SU-DHL-6 (cell line): ENCODE measurements at regions not wholly inside any gene's neighbourhood (a gene's known extent, or its start where the extent isn't known, plus 50 kb on each side); places are given as distances from the start of the nearest gene placed in this dataset.

Source experiments
- H2AFZ ChIP-seq: fragments of 200-600 bp; sonication (generic); 2 replicates; pipeline ENCODE4 v1.6.1; 2014; ENCODE audit warnings: low read depth, mild to moderate bottlenecking, moderate library complexity, mixed read lengths, antibody characterized with exemption, low read length; ENCODE audit not compliant: severe bottlenecking
- H3F3A ChIP-seq: fragments of 200-600 bp; shearing (Covaris generic); 2 replicates; pipeline ENCODE4 v1.6.0; 2016; ENCODE audit warnings: antibody characterized with exemption, mild to moderate bottlenecking; ENCODE audit not compliant: insufficient read depth
- H3K27ac ChIP-seq: fragments of 200-600 bp; sonication (generic); 2 replicates; pipeline ENCODE4 v1.5.1; 2016; ENCODE audit warnings: low read depth, mild to moderate bottlenecking, low read length, moderate library complexity, mixed read lengths
- H3K27me3 ChIP-seq: fragments of 200-600 bp; sonication (generic), shearing (Covaris generic); 2 replicates; pipeline ENCODE4 v1.6.0; 2014; ENCODE audit warnings: mild to moderate bottlenecking, low read length
- H3K36me3 ChIP-seq: fragments of 200-600 bp; sonication (generic); 2 replicates; pipeline ENCODE4 v1.6.1; 2014; ENCODE audit warnings: mild to moderate bottlenecking, low read length, mixed read lengths
- H3K4me2 ChIP-seq: fragments of 300-600, 200-600 bp; shearing (Covaris generic), sonication (generic); 2 replicates; pipeline ENCODE4 v1.6.0; 2014; ENCODE audit warnings: low read length, low read depth, mild to moderate bottlenecking; ENCODE audit not compliant: poor library complexity, severe bottlenecking
- H3K4me3 ChIP-seq: fragments of 200-600 bp; sonication (generic); 2 replicates; pipeline ENCODE4 v1.5.1; 2014; ENCODE audit warnings: antibody characterized with exemption, low read length, mild to moderate bottlenecking, mixed read lengths; ENCODE audit not compliant: insufficient read depth, poor library complexity, severe bottlenecking
- H3K79me2 ChIP-seq: fragments of 200-600 bp; sonication (generic); 2 replicates; pipeline ENCODE4 v1.6.1; 2014; ENCODE audit warnings: mild to moderate bottlenecking, low read length, moderate library complexity; ENCODE audit not compliant: insufficient read depth
- H3K9ac ChIP-seq: fragments of 200-600 bp; sonication (generic); 2 replicates; pipeline ENCODE4 v1.7.0; 2014; ENCODE audit warnings: mild to moderate bottlenecking, low read length
- H3K9me2 ChIP-seq: fragments of 200-600 bp; sonication (generic); replicated peaks from 2 replicates; pipeline ENCODE4 v1.6.1; 2014; ENCODE audit warnings: low read length; ENCODE audit not compliant: insufficient read depth
- H3K9me3 ChIP-seq: fragments of 200-600 bp; sonication (generic); 2 replicates; pipeline ENCODE4 v1.6.1; 2014; ENCODE audit warnings: low read length, mixed read lengths; ENCODE audit not compliant: insufficient read depth
- H4K20me1 ChIP-seq: fragments of 200-600 bp; sonication (generic); 2 replicates; pipeline ENCODE4 v1.6.1; 2014; ENCODE audit warnings: low read depth, mild to moderate bottlenecking, antibody characterized with exemption, low read length, moderate library complexity, mixed read lengths
- EZH2phosphoT487 ChIP-seq: fragments of 200-600 bp; sonication (generic), shearing (Covaris generic); conservative IDR thresholded peaks from 2 replicates; pipeline ENCODE4 v1.6.1; 2018; ENCODE audit warnings: mild to moderate bottlenecking, antibody characterized with exemption, low read length, moderate library complexity, mixed read lengths
- TF ChIP-seq, protein P1 (sequence below): fragments of 200-600 bp; sonication (generic); IDR thresholded peaks from one replicate; pipeline ENCODE4 v1.5.1; 2017; ENCODE audit warnings: antibody characterized with exemption, mild to moderate bottlenecking, low read length, moderate library complexity; ENCODE audit not compliant: insufficient read depth, poor library complexity, severe bottlenecking

DNA sequence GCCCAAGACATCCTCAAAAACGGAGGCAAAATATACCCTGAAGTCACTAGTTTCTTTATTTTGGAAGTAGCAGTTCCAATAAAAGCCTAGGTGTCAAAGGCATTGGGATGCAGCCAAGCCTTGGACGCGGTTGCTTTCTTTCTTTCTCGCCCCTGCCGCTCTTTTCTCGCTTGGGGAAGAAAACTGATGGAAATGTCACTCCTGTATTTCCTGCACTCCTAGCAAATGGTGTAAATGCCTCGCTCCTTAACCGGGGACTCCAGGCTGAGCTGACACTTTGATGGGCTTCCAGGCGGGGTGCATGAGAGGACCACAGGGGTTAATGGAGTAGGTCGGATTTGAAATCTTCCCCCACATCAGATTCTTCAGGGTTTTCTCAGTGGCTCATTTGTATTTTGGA, 114.1 kb downstream of the FOXL1 start:
- no peaks in the 10 kb centered on the region for H3K9me3 ChIP-seq
- no peak overlapping the region for H3K4me3 ChIP-seq
- H3K36me3 ChIP-seq, result no peaks in the 10 kb centered on the region
- no peaks in the 10 kb centered on the region for H3K27me3 ChIP-seq
- no peak overlapping the region for H3K27ac ChIP-seq
- H4K20me1 ChIP-seq, result no peaks in the 10 kb centered on the region
- H3F3A ChIP-seq, result no peaks in the 10 kb centered on the region
- H3K4me2 ChIP-seq, result no peak overlapping the region
- no peaks in the 10 kb centered on the region for H3K9me2 ChIP-seq
- no peak overlapping the region for H3K9ac ChIP-seq
- H3K79me2 ChIP-seq, result no peaks in the 10 kb centered on the region
- TF ChIP-seq, protein P1, sequence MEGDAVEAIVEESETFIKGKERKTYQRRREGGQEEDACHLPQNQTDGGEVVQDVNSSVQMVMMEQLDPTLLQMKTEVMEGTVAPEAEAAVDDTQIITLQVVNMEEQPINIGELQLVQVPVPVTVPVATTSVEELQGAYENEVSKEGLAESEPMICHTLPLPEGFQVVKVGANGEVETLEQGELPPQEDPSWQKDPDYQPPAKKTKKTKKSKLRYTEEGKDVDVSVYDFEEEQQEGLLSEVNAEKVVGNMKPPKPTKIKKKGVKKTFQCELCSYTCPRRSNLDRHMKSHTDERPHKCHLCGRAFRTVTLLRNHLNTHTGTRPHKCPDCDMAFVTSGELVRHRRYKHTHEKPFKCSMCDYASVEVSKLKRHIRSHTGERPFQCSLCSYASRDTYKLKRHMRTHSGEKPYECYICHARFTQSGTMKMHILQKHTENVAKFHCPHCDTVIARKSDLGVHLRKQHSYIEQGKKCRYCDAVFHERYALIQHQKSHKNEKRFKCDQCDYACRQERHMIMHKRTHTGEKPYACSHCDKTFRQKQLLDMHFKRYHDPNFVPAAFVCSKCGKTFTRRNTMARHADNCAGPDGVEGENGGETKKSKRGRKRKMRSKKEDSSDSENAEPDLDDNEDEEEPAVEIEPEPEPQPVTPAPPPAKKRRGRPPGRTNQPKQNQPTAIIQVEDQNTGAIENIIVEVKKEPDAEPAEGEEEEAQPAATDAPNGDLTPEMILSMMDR, result no peak
- no peak for TF ChIP-seq EZH2phosphoT487
- no peak overlapping the region for H2AFZ ChIP-seq

DNA sequence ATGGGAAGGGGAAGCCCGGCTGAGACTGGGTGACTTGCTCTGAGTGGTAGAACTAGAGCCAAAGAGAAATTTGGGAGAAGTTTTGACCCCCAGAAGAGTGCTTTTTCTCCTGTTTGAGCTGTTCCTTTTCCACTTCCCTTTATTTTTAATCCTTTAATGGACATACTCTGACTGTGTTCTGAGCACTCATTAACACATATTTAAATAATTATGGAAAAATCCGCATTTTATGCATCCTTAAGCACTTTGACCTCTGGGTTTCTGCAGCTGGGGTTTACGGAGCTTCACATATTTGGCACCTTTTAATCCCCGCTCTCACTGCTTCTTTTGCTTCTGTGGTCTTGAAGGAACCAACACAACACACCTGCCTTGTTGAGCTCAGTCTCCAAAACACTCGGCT, 114.7 kb downstream of the FOXL1 start:
- H3K4me2 ChIP-seq, result no peak overlapping the region
- no peak for TF ChIP-seq EZH2phosphoT487
- TF ChIP-seq, protein P1, result no peak
- H4K20me1 ChIP-seq, result no peaks in the 10 kb centered on the region

DNA sequence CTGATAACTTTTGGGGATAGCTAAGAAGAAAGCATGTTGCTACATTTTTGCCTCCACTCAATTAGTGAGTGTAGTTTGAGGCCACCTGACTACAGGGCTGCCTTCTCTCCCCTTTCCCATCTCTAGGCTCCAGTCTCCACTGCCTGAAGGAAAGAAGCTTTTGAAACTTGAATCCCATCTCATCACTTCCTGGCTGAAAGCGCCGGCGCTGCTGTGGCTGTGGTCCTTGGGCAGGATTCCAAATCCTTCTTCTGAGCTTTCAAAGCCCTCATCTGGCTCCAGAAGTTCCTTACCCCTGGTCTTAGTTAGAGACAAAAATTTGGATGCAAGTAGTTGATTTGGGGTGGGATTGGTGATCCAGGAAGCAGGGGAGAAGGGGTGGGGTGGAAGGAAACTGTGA, 119.4 kb downstream of the FOXL1 start:
- Histone ChIP-seq H3K9me3 (no peaks in the 10 kb centered on the region), H3F3A (no peaks in the 10 kb centered on the region), H3K27ac (no peak overlapping the region), H2AFZ (no peak overlapping the region), H3K4me3 (no peak overlapping the region), H3K36me3 (no peaks in the 10 kb centered on the region), H4K20me1 (no peaks in the 10 kb centered on the region), H3K9me2 (no peaks in the 10 kb centered on the region), H3K79me2 (no peaks in the 10 kb centered on the region), H3K4me2 (no peak overlapping the region), H3K9ac (no peak overlapping the region), H3K27me3 (no peaks in the 10 kb centered on the region)
- TF ChIP-seq, protein P1, result no peak
- TF ChIP-seq EZH2phosphoT487, result no peak

More for the DNA sequence above, 114.7 kb downstream of the FOXL1 start:
- H3K4me3 ChIP-seq, result no peak overlapping the region
- H3F3A ChIP-seq, result no peaks in the 10 kb centered on the region
- H2AFZ ChIP-seq, result no peak overlapping the region
- no peaks in the 10 kb centered on the region for H3K79me2 ChIP-seq
- no peaks in the 10 kb centered on the region for H3K9me2 ChIP-seq
- H3K36me3 ChIP-seq, result no peaks in the 10 kb centered on the region
- no peaks in the 10 kb centered on the region for H3K9me3 ChIP-seq
- no peak overlapping the region for H3K27ac ChIP-seq
- no peak overlapping the region for H3K9ac ChIP-seq
- H3K27me3 ChIP-seq, result no peaks in the 10 kb centered on the region
